ENCODE measurements at regions not wholly inside any gene's neighbourhood (a gene's known extent, or its start where the extent isn't known, plus 50 kb on each side); places are given as distances from the start of the nearest gene placed in this dataset.
"Not testable (repeated sequence)": the region's sequence is repeated elsewhere in the genome, so short reads cannot be mapped to it uniquely, and the experiment has no call there.

DNA sequence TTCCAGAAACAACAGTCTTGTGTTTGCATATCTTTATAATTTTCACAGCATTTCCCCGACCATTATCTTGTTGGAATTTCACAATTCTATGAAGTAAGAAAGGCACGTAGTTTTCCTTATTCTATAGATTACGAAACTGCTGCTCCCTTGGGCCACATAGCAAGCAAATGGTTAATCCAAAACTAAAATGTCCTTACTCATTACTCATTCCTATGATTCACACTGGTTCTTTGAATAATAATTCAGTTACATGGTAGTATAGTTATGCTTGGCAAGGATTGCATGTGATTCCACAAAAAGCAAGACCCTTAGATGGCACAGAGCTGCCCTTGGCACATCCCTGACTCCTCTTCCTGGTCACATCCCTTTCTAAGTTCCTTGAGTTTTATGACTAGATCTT is 51.2 kb downstream of the OR13H1 start:
- FAIRE-seq: no peak

DNA sequence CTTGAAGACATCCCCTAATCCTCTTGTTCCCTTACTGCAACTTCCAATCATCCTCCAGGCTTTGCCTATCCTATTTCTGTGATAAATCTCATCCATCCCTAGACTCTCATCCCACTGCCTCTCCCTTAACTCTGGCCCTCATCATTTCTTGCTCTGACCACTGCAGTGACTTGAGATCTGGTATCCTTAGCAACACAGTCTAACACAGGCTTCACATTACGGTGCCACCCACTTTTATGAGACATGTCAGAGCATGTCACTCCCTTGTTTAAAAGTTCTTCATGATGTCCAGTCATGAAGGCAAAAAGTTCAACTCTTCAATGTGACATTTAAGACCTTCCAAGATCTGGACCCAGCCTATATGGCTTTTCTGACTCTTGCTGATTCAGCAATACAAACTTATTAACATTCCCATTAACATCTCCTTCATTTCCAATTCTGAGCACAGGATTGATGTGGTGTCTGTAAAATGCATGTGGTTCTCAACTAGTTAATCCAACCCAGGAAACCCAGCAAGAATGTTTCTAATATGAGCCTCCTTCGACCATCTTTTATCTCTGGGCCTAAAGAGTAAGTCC is 64.0 kb downstream of the OR13H1 start:
- FAIRE-seq: no peak

DNA sequence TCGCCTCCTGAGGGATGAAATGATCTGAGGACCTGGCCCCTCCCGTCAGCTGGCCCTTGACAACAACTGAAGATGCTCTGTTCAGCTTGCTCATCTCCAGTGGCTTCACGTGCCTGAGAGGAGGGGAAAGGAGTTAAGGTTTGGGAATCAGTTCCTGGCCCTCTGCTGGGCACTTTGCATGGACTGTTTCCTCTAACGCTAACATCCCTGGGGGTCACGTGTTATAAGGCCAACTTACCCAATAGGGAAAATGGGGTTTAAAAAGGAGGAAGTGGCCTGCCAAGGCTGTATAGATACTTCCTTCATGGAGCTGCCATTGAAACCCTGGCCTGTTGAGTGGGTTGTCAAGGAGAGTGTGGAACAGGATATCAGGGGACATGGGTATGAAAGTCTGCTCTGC is 65.6 kb downstream of the OR13H1 start:
- FAIRE-seq: no peak

DNA sequence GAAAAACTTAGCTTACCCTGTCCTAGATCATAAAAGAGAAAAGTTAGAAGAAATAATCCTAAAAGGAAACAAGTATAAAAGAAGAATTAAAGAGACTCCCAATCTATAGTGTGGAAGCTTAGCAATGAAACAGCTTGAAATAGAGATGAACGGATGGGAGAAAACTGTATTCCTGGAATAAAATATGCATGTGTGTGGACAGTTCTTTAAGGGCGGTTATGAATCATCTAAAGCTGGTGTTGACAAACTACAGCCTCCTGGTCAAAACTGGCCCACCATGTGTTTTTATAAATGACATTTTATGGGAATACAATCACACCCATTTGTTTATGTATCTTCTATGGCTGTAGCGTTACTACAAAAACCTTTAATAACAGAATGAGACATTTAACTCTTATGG is 69.4 kb downstream of the OR13H1 start:
- FAIRE-seq: no peak

DNA sequence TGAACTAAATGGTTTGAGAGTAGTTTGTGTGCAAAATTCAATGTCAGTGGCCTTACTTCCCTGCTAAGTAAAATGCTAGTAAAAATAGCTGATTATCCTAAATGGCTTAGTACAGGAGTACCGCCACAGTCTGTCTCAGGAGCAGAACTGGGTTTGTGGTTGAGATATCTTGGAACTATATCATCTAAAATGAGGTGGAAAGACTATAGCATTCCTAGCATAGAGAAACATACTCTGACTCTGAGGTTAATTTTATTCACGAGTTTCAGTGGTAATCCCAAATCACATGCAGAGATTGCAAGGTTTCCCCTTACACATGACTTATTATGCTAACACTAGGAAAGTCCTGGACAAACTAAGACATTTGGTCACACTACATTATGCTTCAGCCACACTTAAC is 70.4 kb downstream of the OR13H1 start:
- FAIRE-seq: no peak

DNA sequence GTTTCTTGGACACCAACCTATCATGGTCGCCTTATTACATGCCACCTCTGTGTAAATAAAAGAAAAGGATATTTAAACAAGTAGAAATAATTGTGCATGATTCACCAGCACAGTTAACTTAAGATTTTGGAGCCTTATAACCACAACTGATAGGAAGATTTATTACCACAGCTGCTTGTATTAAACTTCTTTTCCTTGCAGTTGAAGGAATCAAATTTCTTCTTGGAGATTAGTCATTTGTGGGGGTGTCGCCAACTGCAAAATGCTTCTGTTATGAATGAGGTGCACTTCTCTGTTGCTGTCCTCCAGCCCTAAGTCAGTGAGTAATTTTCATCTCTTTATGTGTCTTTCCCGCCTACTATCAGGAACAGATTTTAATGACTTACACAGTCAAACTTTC is 73.3 kb downstream of the OR13H1 start:
- FAIRE-seq: no peak

DNA sequence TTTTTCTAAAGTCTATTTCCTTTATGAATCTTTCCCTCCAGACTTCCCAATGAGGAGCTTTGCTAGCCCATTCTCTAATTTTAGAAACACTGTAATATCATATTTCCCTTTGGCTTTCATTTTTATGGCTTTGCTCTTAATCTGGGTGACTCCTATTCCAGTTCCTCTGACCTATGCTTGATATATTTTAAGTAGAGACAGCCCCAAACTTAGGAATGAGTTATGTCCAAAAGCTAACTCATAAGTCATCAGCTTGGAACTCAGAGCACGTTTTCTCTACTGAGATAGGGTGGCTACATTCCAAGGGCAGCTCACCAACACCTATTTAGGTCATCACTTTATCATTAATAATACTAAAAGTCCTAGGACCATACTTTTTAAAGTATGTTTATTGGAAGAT is 77.8 kb downstream of the OR13H1 start:
- FAIRE-seq: no peak

DNA sequence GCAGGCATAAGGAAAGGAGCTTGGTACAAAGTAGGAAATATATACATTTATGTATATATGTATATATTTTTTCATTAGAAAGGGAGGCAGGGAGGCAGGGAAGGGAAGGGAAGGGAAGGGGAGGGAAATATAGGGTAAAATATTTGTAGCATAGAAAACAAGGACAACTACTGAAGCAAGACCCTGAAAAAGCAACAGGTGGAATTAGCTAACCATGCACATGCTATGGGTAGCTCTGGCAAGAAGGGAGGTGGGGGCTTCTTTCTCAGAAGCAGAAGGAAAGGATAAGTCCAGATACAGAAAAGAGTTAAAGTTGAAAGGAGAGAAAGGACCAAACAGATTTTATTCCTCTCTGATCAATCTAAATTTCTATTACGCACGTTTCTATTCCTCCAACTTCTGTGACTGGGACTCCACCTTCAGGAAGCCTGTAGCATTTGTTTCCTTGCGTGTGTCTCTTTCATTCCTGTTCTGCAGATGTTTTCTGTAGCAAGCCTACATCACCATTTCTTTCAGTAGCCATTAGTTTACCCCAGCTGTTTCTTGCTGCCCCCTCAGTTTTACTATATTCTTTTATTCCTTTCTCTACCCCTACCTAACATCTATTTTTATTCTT is 82.9 kb downstream of the OR13H1 start:
- no peak for FAIRE-seq

DNA sequence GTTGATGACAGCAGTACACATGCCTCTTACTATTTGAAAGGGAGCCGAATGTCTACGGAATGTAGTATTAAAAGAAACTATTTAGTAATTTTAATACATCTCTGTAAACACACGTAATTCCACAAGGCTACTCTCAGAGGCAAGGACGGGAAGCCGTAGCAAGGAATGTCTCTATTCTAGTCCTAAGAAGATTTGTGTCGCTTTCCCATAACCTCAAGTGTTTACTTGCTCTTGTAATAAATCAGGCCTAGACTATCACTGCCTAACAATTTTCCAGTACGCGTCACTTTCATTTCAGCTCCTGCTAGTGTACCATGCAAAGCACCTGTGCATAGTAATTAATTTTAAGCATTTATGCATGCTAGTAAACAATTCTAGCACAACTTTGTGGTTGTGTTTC is 86.7 kb downstream of the OR13H1 start:
- FAIRE-seq: no peak

DNA sequence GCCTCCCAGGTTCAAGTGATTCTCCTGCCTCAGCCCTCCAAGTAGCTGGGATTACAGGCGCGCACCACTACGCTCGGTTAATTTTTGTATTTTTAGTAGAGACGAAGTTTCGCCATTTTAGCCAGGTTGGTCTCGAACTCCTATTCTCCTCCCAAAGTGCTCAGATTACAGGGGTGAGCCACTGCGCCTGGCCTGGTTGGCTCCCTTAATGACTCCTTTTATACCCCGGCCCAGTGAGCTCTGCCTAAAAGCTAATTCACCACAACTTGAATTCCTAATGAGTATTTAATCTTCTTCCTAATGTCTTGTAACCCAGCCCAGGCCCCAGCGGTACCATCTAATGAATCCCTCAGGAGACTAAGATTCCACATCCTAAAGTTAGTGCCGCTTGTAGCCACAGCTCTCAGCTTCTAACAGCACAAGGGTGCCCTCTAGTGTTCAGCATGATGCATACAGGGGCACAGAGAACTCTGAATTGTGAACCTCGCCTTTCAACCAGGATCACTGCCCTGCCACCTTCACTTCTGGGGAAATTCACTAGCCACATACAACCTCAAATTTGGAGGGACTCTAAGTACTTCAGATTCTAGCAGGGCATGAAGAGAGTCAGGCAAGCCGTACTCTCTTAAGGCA is 89.5 kb downstream of the OR13H1 start:
- no peak for FAIRE-seq

DNA sequence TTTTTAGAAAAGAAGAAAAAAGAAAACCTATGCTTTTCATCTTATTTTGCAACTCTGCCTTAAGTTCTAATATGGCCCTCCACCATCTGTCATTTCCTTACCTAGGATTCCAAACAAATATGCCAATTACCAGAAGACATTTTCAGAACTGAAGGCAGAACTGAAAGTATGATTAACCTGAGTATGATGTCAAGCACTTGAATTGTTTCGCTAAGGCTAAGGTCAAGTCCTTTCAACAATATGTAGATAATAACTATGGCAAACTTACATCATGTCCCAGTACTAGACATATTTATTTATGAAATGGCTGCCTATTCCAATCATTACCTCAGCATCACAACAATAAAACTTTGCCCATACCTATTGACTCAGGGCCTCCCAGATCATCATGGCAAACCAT is 91.0 kb downstream of the OR13H1 start:
- no peak for FAIRE-seq

DNA sequence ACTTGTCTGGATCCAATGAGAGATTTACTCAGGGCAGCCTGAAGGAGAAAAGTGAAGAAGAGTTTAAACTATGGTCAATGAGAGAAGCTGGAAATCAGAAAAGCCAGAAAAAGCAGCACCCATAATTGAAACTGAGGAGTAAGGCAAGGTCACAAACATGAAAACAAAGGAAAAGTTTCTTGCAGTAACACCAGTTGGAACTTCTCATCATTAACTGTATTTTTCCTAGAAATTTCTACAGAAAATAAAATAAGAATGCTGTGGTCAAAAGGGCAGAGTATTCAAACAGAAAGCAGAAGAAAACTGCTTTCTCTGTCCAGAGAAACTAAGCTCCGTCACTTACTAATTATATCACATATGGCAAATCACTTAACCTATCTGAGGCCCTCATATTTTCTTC is 102.2 kb downstream of the OR13H1 start:
- no peak for FAIRE-seq

DNA sequence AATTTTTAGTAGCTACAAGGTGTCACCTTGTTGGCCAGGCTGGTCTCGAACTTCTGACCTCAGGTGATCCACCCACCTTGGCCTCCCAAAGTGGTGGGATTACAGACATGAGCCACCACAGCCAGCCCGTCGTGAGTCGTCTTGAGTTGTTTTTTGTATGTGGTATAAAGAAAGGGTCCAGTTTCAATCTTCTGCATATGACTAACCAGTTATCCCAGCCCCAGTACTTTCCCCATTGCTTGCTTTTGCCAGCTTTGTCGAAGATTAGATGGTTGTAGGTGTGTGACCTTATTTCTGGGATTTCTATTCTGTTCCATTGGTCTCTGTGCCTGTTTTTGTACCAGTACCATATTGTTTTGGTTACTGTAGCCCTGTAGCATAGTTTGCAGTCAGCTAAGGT is 105.9 kb downstream of the OR13H1 start:
- FAIRE-seq: no peak

DNA sequence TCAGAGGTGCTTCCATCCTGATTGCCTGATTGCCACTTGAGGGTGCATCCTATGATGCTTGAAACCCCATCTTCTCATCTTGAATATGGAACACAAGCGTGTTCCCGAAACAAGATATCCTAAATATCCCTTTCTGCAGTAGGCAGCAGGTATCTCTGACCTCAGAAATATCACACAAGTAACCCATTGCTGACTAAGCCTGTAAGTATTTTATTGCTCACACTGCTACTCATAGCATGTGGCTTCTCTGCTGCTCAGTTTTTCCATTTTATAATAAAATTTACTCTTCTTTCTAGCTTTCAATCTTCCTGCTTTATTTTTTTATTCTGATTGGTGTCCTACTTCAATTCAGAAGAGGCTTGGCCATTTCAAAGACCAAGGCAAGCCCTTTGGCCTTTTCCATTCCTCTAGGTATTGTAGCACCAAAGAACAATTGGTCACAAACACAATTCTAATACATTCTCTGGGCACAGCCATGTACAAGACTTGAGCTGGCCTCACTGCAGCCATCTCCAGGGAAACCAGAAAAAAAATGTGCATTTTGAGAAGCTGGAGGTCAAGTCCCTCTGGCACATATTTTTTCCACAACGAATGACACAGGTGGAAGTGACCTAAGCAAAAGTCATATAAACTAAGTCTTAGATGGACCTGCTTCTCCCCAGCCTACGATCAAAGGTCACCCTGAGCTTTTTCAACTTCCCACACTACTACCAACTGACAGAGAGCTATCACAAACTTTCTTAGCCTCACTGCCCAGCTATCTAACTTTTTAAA is 107.0 kb downstream of the OR13H1 start:
- FAIRE-seq: no peak

DNA sequence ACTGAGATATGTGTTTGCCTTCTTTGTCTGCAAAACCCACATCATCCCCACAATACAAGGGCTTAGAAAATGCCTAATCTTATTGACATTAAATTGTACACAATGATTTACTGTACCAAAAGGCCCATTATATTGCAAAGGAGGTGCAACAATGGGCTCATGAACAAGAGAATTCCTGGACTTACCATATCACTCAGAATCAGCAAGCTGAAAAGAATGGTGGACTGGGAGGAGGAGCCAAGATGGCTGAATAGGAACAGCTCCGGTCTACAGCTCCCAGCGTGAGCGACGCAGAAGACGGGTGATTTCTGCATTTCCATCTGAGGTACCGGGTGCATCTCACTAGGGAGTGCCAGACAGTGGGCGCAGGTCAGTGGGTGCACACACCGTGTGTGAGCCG is 119.9 kb downstream of the OR13H1 start:
- FAIRE-seq: not testable (repeated sequence)

DNA sequence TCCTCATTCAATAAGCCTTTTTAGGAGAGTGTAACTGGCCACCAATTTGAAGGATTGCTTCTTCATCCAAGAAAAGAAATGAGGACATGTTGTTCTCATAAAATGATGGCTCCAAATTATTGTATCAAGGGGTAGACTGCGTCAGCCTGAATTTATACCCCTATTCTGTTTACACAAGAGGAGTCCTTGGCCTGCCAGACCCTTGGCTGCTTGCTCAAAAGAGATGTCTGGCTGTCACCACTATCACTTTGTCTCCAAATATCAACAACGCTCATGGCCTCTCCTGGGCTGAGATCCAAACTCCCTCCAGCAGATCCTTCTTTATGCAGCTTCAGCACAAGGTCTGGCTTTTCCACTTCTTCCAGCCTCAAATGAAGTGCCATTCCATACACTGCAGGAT is 127.9 kb downstream of the OR13H1 start:
- no peak for FAIRE-seq

DNA sequence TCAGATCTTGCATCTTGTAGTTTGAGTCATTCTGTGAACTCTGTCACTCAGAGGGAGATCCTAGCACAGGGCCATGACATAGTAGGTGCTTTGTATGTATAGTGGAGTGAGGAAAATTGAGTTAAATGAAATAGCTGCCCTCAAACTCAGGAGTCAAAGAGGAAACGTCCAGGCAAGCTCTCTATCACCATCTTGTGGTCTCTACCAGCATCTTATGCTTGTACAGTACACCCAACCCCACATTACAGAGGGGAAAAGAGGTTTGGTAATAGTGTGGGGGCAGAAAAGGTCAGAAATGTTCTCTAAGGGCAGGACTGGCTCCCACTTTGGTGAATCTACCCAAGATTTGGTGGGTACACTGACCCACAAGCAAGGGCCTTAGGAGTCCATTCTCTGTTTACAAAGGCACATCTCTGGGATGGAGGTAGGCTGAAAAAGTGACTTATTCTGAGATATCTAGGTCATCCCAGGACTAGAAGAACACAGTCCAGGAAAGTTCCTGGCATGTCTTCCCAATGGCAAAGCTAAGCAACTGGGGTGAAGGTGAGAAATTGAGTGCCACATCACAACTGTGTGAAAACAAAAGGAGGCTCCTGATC is 131.8 kb downstream of the OR13H1 start:
- no peak for FAIRE-seq

DNA sequence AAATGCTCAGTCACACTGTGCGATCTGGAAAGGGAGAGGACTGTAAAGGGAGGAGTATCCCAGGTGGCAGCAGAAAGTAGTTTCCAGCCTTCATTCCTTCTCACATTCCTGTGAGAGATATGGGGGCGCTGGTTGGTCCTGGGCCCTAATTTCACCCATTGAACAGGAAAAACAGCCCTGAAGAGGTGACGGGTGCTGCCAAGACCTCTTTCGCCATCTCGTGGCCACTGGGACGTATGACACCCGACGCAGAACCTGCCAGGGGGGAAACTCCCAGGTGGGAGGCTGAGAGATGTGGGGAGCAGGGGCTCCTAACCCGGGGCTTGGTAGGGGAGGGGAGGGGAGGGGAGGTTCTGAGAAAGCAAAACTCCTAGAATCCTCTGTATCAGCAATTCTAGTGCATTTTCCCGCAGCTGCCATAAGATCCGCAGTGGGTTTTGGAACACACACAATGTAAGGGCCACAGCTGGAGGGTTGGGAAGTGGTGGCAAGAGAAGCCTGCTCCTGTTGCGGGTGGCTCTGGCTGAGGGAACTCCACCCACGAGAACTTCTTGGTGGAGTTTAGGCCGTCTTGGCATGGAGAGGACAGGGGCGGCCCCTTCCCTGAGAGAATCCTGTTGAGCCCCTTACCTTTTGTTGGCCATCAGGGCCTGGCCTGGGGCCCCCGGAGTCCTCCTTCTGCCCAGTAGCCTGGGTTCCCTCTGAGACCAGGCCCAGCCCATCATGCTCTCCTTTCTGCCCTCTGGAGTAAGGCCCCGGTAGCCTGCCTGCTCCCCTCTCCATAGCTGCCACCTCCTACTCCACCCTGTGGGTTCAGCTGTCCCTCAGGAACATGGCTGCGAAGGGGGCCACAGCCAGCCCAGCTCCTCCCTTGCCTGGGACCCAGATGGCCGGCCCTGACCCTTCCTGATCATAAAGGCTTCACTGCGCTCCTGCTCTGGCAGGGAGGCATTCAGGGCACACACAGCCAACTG is 134.1 kb downstream of the OR13H1 start:
- no peak for FAIRE-seq

DNA sequence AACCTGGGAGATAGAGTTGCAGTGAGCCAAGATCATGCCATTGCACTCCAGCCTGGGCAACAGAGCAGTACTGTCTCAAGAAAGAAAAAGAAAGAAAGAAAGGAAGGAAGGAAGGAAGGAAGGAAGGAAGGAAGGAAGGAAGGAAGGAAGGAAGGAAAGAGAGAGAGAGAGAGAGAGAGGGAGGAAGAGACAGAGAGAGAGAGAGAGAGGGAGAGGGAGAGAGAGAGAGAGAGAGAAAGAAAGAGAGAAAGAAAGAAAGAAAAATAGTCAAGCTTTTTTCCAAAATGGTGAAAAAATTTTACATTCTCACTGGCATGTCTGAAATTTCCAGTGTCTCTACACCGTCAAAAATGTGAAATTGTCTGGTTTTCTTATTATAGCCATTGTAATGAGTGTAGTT is 138.9 kb downstream of the OR13H1 start:
- FAIRE-seq: not testable (repeated sequence)

DNA sequence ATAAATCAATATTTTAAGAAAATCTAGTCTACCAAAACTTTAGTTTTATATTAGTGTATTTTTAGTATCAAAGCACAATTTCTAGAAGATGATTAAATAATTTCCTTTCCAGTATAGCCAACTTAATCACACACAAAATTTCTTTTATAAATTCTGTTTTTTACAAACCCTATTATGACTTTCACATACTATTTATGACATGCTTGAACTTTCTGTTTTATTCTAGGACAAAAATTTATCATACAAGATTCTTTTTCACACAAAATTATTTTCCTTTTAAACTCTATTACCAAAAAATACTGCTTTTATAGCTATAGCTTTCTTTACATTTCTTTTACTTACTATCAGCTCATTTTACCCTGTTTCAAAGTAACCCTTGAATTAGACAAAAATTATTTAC is 149.5 kb downstream of the OR13H1 start:
- FAIRE-seq: peak; percentile 53

DNA sequence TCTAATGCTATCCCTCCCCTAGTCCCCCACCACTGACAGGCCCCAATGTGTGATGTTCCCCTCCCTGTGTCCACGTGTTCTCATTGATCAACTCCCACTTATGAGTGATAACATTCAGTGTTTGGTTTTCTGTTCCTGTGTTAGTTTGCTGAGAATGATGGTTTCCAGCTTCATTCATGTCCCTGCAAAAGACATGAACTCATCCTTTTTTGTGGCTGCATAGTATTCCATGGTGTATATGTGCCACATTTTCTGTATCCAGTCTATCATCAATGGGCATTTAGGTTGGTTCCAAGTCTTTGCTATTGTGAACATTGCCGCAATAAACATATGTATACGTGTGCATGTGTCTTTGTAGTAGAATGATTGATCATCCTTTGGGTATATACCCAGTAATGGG is 153.1 kb downstream of the OR13H1 start:
- not testable (repeated sequence) for FAIRE-seq

DNA sequence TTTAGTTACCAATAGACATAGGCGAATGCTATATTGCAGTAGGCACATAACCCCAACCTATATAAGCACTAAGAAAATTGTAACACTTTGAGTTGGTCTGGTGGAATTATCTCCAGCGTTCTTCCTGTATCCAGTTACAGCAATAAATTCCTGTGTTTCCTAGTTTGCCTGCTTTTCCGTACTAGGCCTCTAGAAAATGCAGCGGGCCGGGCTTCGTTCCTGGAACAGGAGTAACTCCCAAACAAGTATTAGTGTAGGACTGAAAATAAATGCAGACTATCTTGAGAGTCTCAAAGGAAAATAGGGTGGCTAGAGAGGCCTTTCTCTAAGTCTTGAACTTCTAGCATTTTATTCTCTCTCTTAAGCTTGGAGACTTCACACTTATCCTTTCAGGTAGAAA is 159.8 kb downstream of the OR13H1 start:
- no peak for FAIRE-seq
